GM12872 (cell line): ENCODE measurements at regions not wholly inside any gene's neighbourhood (a gene's known extent, or its start where the extent isn't known, plus 50 kb on each side); places are given as distances from the start of the nearest gene placed in this dataset.
A peak's percentile ranks its signal among the peaks of the same experiment; 100 is the strongest.

ENCODE experiments used
- TF ChIP-seq, protein P1 (sequence below): IDR thresholded peaks from 3 replicates; pipeline ENCODE4 v1.5.1; 2011; ENCODE audit warnings: low read depth, mild to moderate bottlenecking, low read length, moderate library complexity; ENCODE audit not compliant: insufficient read depth

- TF ChIP-seq, protein P1, sequence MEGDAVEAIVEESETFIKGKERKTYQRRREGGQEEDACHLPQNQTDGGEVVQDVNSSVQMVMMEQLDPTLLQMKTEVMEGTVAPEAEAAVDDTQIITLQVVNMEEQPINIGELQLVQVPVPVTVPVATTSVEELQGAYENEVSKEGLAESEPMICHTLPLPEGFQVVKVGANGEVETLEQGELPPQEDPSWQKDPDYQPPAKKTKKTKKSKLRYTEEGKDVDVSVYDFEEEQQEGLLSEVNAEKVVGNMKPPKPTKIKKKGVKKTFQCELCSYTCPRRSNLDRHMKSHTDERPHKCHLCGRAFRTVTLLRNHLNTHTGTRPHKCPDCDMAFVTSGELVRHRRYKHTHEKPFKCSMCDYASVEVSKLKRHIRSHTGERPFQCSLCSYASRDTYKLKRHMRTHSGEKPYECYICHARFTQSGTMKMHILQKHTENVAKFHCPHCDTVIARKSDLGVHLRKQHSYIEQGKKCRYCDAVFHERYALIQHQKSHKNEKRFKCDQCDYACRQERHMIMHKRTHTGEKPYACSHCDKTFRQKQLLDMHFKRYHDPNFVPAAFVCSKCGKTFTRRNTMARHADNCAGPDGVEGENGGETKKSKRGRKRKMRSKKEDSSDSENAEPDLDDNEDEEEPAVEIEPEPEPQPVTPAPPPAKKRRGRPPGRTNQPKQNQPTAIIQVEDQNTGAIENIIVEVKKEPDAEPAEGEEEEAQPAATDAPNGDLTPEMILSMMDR: no peak
These were observed 105.6 kb downstream of the OXSM start for GRCh38 chr3:25895443-25895842.

DNA sequence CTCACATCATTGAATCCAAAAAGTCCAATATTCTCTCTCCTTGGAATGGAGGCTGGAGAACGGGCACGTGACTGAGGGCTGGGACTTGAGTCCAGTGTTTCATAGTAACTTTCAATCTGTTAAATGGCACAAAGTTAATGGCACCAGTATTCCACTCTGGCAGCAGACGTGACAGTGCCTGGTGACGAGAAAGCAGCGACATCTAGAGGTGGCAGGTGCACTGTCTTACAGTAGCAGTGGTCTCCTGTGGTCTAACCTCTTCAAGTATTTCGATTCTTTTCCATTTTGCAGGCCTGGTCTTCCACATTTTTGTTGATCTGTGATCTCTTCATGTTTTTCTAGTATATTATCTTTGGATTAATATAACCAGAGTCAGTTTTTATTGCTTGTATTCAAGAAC, 107.1 kb downstream of the OXSM start:
- TF ChIP-seq, protein P1: peak; percentile 95

DNA sequence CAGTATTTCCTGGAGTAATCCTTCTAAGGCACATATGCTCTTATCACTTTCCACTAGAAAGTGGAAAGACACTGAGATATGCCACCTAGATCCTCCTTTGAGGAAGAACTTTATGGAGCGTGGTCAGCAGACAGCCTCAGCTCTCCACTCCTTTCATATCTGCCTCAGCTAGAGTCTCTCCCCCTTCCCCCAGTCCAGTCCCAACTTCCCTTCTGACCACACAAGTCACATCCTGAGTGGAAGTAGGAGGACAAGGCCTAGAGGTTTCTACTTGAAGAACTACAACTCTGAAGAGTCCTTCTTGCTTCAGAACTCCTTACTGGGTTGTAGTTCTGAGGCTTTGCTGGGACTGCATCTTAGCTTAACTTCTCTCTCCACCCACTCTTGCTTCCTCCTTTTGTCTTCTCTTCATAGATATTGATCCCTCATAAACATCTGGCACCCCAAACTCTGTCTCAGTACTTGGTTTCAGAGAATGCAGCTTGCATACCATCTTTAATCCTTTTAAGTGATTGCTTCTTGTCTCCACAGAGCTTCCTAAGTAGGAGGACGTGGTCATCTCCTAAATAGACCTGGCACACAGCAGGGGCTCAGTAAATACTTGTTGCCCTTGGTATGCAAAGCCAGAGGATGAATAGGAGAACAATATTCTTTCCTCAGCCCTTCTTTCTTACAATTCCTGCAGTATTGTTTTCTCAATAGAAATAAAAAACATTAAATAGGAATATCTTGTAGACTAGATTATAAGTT, 109.6 kb downstream of the OXSM start:
- TF ChIP-seq, protein P1: no peak

GRCh38 chr3:25900161-25900560, 110.3 kb downstream of the OXSM start:
- TF ChIP-seq, protein P1: no peak

GRCh38 chr3:25901796-25902195, 111.9 kb downstream of the OXSM start:
- TF ChIP-seq, protein P1: no peak

DNA sequence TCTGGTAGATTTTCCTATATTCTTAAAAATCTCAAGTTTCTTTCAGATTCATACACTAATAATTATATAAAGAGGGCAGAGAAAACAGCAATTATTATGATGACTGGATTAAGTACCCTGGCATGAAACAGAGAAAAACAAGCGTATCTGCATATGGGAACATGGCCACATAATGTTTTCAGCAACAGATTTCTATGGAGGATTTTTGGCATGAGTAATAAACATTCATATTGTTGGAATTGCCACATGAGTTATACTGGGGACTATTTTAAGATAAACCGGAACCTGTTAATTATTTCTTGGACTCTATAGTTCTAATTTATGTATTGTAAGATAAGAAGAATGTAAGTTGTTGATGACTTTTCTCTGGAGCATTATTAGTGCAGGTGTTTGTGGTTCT, 112.7 kb downstream of the OXSM start:
- TF ChIP-seq, protein P1: no peak

DNA sequence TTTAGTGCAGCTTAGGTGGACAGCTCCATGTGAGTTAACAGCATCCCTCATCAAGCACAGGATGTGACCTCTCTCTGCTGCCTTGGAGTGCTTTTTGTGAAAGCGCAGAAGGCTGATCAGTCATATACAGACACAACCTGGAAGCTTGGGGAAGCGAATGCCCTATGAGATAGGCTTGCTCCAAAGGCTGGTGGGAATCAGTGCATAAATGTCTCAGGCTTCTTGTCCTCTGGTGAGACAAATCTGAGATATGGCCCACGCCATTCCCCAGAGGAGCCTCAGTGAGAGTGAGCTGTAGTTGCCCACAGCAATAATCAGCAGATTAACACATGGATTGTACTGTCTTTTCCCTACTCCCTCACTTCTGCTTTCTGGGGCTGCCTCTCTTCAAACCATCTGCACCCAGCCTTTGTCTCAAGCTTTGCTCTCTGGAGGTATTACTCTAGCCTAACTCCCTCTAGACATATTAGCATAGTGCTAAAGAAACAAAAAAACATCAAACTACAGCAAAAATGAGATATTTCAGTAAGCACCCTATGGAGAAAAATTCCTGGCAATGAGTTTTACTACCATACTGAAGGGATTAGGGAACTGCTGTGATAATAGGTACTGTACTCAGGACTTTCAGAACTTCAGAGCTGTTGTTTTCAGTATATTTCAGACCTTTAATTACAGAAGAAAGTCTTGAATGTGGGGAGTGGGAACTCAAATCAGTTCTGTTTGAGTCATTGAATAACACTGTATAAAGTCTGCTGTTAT, 113.7 kb downstream of the OXSM start:
- TF ChIP-seq, protein P1: no peak
